Fibroblast of skin of right quadriceps (primary cell): ENCODE measurements at regions not wholly inside any gene's neighbourhood (a gene's known extent, or its start where the extent isn't known, plus 50 kb on each side); places are given as distances from the start of the nearest gene placed in this dataset.
"Not testable (repeated sequence)": the region's sequence is repeated elsewhere in the genome, so short reads cannot be mapped to it uniquely, and the experiment has no call there.

Experiments
- DNase-seq: peaks from one replicate; pipeline ENCODE4 v3.0.0-alpha.2; 2013

GRCh38 chr4:112058433-112058832, 86.8 kb upstream of the FAM241A start:
- peak; percentile 67 for DNase-seq

GRCh38 chr4:112060212-112060611, 85.0 kb upstream of the FAM241A start:
- DNase-seq: peak; percentile 45

GRCh38 chr4:112061207-112061817, 83.9 kb upstream of the FAM241A start:
- DNase-seq: no peak

GRCh38 chr4:112063260-112063659, 82.0 kb upstream of the FAM241A start:
- DNase-seq: no peak

GRCh38 chr4:112069110-112069509, 76.1 kb upstream of the FAM241A start:
- peak; percentile 21 for DNase-seq

GRCh38 chr4:112073181-112073580, 72.1 kb upstream of the FAM241A start:
- DNase-seq: no peak

GRCh38 chr4:112075129-112075753, 70.0 kb upstream of the FAM241A start:
- DNase-seq: peak; percentile 72

- no peak for DNase-seq
Measured at GRCh38 chr4:112075906-112076305, 69.3 kb upstream of the FAM241A start.

GRCh38 chr4:112076919-112077608, 68.2 kb upstream of the FAM241A start:
- no peak for DNase-seq

GRCh38 chr4:112077743-112078142, 67.5 kb upstream of the FAM241A start:
- DNase-seq: no peak

GRCh38 chr4:112082954-112083586, 62.2 kb upstream of the FAM241A start:
- peak; percentile 91 for DNase-seq

GRCh38 chr4:112083587-112084347, 61.5 kb upstream of the FAM241A start:
- peak; percentile 31 for DNase-seq

- no peak for DNase-seq
Measured at GRCh38 chr4:112085156-112086035, 59.9 kb upstream of the FAM241A start.

GRCh38 chr4:112086036-112086434, 59.2 kb upstream of the FAM241A start:
- DNase-seq: no peak

GRCh38 chr4:112086661-112087060, 58.6 kb upstream of the FAM241A start:
- not testable (repeated sequence) for DNase-seq

GRCh38 chr4:112092330-112092729, 52.9 kb upstream of the FAM241A start:
- not testable (repeated sequence) for DNase-seq

- no peak for DNase-seq
Measured at GRCh38 chr4:112093636-112094202, 51.5 kb upstream of the FAM241A start.

GRCh38 chr4:112094330-112094729, 50.9 kb upstream of the FAM241A start:
- no peak for DNase-seq
